Right lobe of liver (tissue), 4 donors: ENCODE measurements at regions not wholly inside any gene's neighbourhood (a gene's known extent, or its start where the extent isn't known, plus 50 kb on each side); places are given as distances from the start of the nearest gene placed in this dataset.

Experiments
- CTCF ChIP-seq, 4 donors: fragments of 200-600 bp in 3 of 4; fragments of 450-650 bp in 1 of 4; IDR thresholded peaks; one replicate each; pipeline versions ENCODE4 v1.5.1 to v1.8.0; 2016 to 2022; ENCODE audit warnings: antibody characterized with exemption in 4 of 4, mild to moderate bottlenecking in 2 of 4
- POLR2A ChIP-seq: fragments of 450-650 bp; IDR thresholded peaks from one replicate; pipeline ENCODE4 v1.6.1; 2017; ENCODE audit warnings: antibody characterized with exemption, mild to moderate bottlenecking
- donor health status: DM: no; HTN: no; CAD: no.
- donor health status: DM: no; HTN: no; CAD: no.
- donor health status: DM: no; HTN: yes; CAD: no.

- no peak for TF ChIP-seq CTCF (IDR thresholded peaks at IDR 0.05)
- no peak for TF ChIP-seq POLR2A
These were observed 100.6 kb upstream of the FSCB start for GRCh38 chr14:44607701-44608100.
